ENCODE measurements at regions not wholly inside any gene's neighbourhood (a gene's known extent, or its start where the extent isn't known, plus 50 kb on each side); places are given as distances from the start of the nearest gene placed in this dataset.

GRCh38 chr2:164127971-164128527 lies 392.2 kb upstream of the FIGN start:
- H3K4me3 ChIP-seq (ENCODE audit: control insufficient read depth in 2 of 3, extremely low read depth in 1 of 3, insufficient read depth in 2 of 3, low read depth in 1 of 3, low read length in 3 of 3): no peak overlapping the region
- TF ChIP-seq CTCF (optimal IDR thresholded peaks at IDR 0.05 in 1 of 3, IDR thresholded peaks at IDR 0.05 in 1 of 3, conservative IDR thresholded peaks at IDR 0.05 in 1 of 3; ENCODE audit: extremely low read depth in 1 of 3, insufficient read depth in 2 of 3, low read length in 3 of 3) (no peak), EZH2 (IDR thresholded peaks at IDR 0.05; ENCODE audit: low read length) (no peak)
- no peaks in the 10 kb centered on the region for H3K79me2 ChIP-seq (ENCODE audit: control insufficient read depth, insufficient read depth, low read length)
- no peak overlapping the region for H2AFZ ChIP-seq (ENCODE audit: control insufficient read depth, low read length)
- no peaks in the 10 kb centered on the region for H3K4me1 ChIP-seq (ENCODE audit: control insufficient read depth, extremely low read depth, insufficient read depth, low read length)
- H3K9ac ChIP-seq (ENCODE audit: control insufficient read depth, extremely low read depth, insufficient read depth, low read length): no peak overlapping the region
- H4K20me1 ChIP-seq (ENCODE audit: control insufficient read depth, extremely low read depth, insufficient read depth, low read length): no peaks in the 10 kb centered on the region
- H3K36me3 ChIP-seq (ENCODE audit: control insufficient read depth in 2 of 2, extremely low read depth in 1 of 2, insufficient read depth in 2 of 2, low read length in 2 of 2): no peaks in the 10 kb centered on the region
- dilution Hi-C loops (cut with MboI; ENCODE audit: extremely low pct_ligation_motif_present, low sequenced_read_pairs): no loop called here
- no peak for DNase-seq (ENCODE audit: low read depth, low spot score)
- H3K27me3 ChIP-seq (ENCODE audit: control insufficient read depth, extremely low read depth, insufficient read depth, low read length): no peaks in the 10 kb centered on the region
- H3K27ac ChIP-seq (ENCODE audit: control insufficient read depth, insufficient read depth, low read length): no peak overlapping the region
- FAIRE-seq: no peak
- H3K9me1 ChIP-seq (ENCODE audit: control insufficient read depth, extremely low read depth, insufficient read depth, low read length): no peaks in the 10 kb centered on the region
- no peak overlapping the region for H3K4me2 ChIP-seq (ENCODE audit: control insufficient read depth, extremely low read depth, insufficient read depth, low read depth, low read length)
- no peaks in the 10 kb centered on the region for H3K9me3 ChIP-seq (ENCODE audit: control insufficient read depth, low read depth, low read length)

- Histone ChIP-seq H3K4me3 (ENCODE audit: control insufficient read depth in 2 of 3, extremely low read depth in 1 of 3, insufficient read depth in 2 of 3, low read depth in 1 of 3, low read length in 3 of 3) (no peak overlapping the region), H2AFZ (ENCODE audit: control insufficient read depth, low read length) (no peak overlapping the region), H3K4me2 (ENCODE audit: control insufficient read depth, extremely low read depth, insufficient read depth, low read depth, low read length) (no peak overlapping the region), H3K27me3 (ENCODE audit: control insufficient read depth, extremely low read depth, insufficient read depth, low read length) (no peaks in the 10 kb centered on the region), H3K9me3 (ENCODE audit: control insufficient read depth, low read depth, low read length) (no peaks in the 10 kb centered on the region), H3K79me2 (ENCODE audit: control insufficient read depth, insufficient read depth, low read length) (no peaks in the 10 kb centered on the region), H3K9me1 (ENCODE audit: control insufficient read depth, extremely low read depth, insufficient read depth, low read length) (no peaks in the 10 kb centered on the region), H3K9ac (ENCODE audit: control insufficient read depth, extremely low read depth, insufficient read depth, low read length) (no peak overlapping the region), H3K27ac (ENCODE audit: control insufficient read depth, insufficient read depth, low read length) (no peak overlapping the region), H3K4me1 (ENCODE audit: control insufficient read depth, extremely low read depth, insufficient read depth, low read length) (no peaks in the 10 kb centered on the region), H3K36me3 (ENCODE audit: control insufficient read depth in 2 of 2, extremely low read depth in 1 of 2, insufficient read depth in 2 of 2, low read length in 2 of 2) (no peaks in the 10 kb centered on the region), H4K20me1 (ENCODE audit: control insufficient read depth, extremely low read depth, insufficient read depth, low read length) (no peaks in the 10 kb centered on the region)
- FAIRE-seq: no peak
- dilution Hi-C loops (cut with MboI; ENCODE audit: extremely low pct_ligation_motif_present, low sequenced_read_pairs): no loop called here
- TF ChIP-seq CTCF (optimal IDR thresholded peaks at IDR 0.05 in 1 of 3, IDR thresholded peaks at IDR 0.05 in 1 of 3, conservative IDR thresholded peaks at IDR 0.05 in 1 of 3; ENCODE audit: extremely low read depth in 1 of 3, insufficient read depth in 2 of 3, low read length in 3 of 3): peak in 1 of 3 experiments; percentile 8
- TF ChIP-seq EZH2 (IDR thresholded peaks at IDR 0.05; ENCODE audit: low read length): no peak
- no peak for DNase-seq (ENCODE audit: low read depth, low spot score)
Observed at GRCh38 chr2:164126960-164127660, 391.3 kb upstream of the FIGN start.
